ENCODE measurements at regions not wholly inside any gene's neighbourhood (a gene's known extent, or its start where the extent isn't known, plus 50 kb on each side); places are given as distances from the start of the nearest gene placed in this dataset.

DNA sequence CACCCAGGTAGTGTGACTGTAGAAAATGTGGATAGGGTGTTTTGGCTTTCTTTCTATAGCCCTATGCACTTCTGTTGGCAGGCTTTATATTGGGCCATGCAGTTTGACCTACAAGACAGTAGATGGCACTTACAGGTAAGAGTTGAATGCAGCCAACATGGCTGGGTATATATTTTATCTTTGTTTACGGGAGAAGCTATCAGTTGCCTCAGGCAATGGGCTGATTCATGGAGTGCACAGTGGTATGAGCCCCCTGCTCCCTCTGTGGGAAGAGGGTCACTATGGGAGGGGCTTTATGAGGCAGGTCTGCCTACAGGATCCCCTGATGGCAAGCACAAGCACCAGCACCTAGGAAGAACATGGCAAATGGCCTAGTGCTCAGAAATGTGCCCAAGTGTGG is 301.2 kb upstream of the CDIN1 start:
- no peak for TF ChIP-seq ZNF660 (CRISPR knock-in tag; IDR thresholded peaks at IDR 0.05; ENCODE audit: borderline replicate concordance, low read depth)
- no peak for TF ChIP-seq DNMT1 (CRISPR knock-in tag; IDR thresholded peaks at IDR 0.05)
- TF ChIP-seq HES4 (CRISPR knock-in tag; IDR thresholded peaks at IDR 0.05; ENCODE audit: borderline replicate concordance), result no peak
- TF ChIP-seq POLR2A (IDR thresholded peaks at IDR 0.05; ENCODE audit: insufficient read depth in 1 of 2, low read depth in 2 of 2, low read length in 2 of 2), result no peak
- TF ChIP-seq HMG20B (CRISPR knock-in tag; conservative IDR thresholded peaks at IDR 0.05), result no peak
- TF ChIP-seq, protein P1, sequence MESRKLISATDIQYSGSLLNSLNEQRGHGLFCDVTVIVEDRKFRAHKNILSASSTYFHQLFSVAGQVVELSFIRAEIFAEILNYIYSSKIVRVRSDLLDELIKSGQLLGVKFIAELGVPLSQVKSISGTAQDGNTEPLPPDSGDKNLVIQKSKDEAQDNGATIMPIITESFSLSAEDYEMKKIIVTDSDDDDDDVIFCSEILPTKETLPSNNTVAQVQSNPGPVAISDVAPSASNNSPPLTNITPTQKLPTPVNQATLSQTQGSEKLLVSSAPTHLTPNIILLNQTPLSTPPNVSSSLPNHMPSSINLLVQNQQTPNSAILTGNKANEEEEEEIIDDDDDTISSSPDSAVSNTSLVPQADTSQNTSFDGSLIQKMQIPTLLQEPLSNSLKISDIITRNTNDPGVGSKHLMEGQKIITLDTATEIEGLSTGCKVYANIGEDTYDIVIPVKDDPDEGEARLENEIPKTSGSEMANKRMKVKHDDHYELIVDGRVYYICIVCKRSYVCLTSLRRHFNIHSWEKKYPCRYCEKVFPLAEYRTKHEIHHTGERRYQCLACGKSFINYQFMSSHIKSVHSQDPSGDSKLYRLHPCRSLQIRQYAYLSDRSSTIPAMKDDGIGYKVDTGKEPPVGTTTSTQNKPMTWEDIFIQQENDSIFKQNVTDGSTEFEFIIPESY (CRISPR knock-in tag; IDR thresholded peaks at IDR 0.05), result no peak

Data from HepG2 (cell line).